H1 (cell line): ENCODE measurements at regions not wholly inside any gene's neighbourhood (a gene's known extent, or its start where the extent isn't known, plus 50 kb on each side); places are given as distances from the start of the nearest gene placed in this dataset.

Source experiments
- PHF8 ChIP-seq: fragments of 200-600 bp; sonication (generic); conservative IDR thresholded peaks from 2 replicates; pipeline ENCODE4 v1.7.1; 2012; ENCODE audit warnings: low read depth, mild to moderate bottlenecking, inconsistent platforms, low read length, moderate library complexity
- TF ChIP-seq, protein P1 (sequence below): IDR thresholded peaks from 2 replicates; pipeline ENCODE4 v1.6.1; 2011; ENCODE audit warnings: low read length, improper control_type of control experiment

DNA sequence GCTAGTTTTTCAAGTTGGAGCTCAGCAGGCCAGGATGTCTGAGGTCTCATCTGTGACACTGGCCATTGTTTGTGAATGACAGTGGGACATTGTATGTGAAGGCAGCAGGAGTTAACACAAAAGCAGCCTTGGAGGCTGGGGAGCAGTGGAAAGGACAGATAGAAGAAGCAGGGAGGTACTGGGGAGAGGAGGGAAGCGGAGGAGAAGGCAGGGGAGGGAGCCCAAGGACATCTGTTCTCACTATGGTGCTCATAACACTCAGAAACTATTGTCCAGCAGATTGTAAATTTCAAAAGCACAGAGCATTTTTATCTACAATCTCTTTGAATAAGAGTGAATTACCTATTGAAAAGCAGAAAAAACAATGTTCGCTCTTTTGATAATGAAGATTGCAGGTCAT lies 253.6 kb upstream of the DIPK2B start (continued):
- TF ChIP-seq PHF8: no peak
- TF ChIP-seq, protein P1, sequence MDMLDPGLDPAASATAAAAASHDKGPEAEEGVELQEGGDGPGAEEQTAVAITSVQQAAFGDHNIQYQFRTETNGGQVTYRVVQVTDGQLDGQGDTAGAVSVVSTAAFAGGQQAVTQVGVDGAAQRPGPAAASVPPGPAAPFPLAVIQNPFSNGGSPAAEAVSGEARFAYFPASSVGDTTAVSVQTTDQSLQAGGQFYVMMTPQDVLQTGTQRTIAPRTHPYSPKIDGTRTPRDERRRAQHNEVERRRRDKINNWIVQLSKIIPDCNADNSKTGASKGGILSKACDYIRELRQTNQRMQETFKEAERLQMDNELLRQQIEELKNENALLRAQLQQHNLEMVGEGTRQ: no peak
